Tibial artery (tissue), 4 donors: ENCODE measurements at regions not wholly inside any gene's neighbourhood (a gene's known extent, or its start where the extent isn't known, plus 50 kb on each side); places are given as distances from the start of the nearest gene placed in this dataset.

ENCODE experiments used
- DNase-seq, 2 donors: peaks; one replicate each; pipeline ENCODE4 v3.0.0-alpha.2; 2019
- H3K27ac ChIP-seq, 2 donors: fragments of 200-600 bp; sonication (generic) in 1 of 2; 1 replicate in 1 of 2; 2 replicates in 1 of 2; pipeline ENCODE4 v1.5.1; 2018 to 2019; ENCODE audit warnings: mild to moderate bottlenecking in 1 of 2
- H3K27me3 ChIP-seq, 2 donors: fragments of 200-600 bp; sonication (generic) in 1 of 2; one replicate each; pipeline versions ENCODE4 v1.5.1 to v1.6.0; 2016 to 2019
- H3K36me3 ChIP-seq, 3 donors: fragments of 200-600 bp; sonication (generic) in 2 of 3; one replicate each; pipeline ENCODE4 v1.5.1; 2016 to 2019; ENCODE audit warnings: mild to moderate bottlenecking in 2 of 3
- H3K4me1 ChIP-seq, 4 donors: fragments of 200-600 bp; sonication (generic) in 2 of 4; 1 replicate in 3 of 4; 2 replicates in 1 of 4; pipeline ENCODE4 v1.5.1; 2016 to 2019
- H3K4me3 ChIP-seq, 2 donors: fragments of 200-600 bp; sonication (generic) in 1 of 2; 1 replicate in 1 of 2; 2 replicates in 1 of 2; pipeline ENCODE4 v1.5.1; 2018 to 2019; ENCODE audit warnings: mild to moderate bottlenecking in 2 of 2
- H3K9me3 ChIP-seq, 3 donors: fragments of 200-600 bp; sonication (generic) in 1 of 3; one replicate each; pipeline ENCODE4 v1.5.1; 2016 to 2019
- CTCF ChIP-seq, 2 experiments: fragments of 200-600 bp in 1 of 2; fragments of 450-650 bp in 1 of 2; IDR thresholded peaks; one replicate each; pipeline ENCODE4 v1.5.1; 2017 to 2019; ENCODE audit warnings: antibody characterized with exemption in 2 of 2, mild to moderate bottlenecking in 1 of 2, moderate library complexity in 1 of 2
- intact Hi-C: fragments of 100-400 bp; cut with DNase I; formaldehyde crosslinking; loops from one replicate; pipeline ENCODE4 v1.15.0; 2023; ENCODE audit warnings: low total_unique reads

- Histone ChIP-seq H3K9me3 (no peaks in the 10 kb centered on the region), H3K27ac (no peak overlapping the region), H3K4me3 (no peak overlapping the region), H3K27me3 (no peaks in the 10 kb centered on the region), H3K36me3 (no peaks in the 10 kb centered on the region), H3K4me1 (peaks cover 0 to 5% (median 0%) of the 10 kb centered on the region in 4 donors)
- no peak for DNase-seq
- intact Hi-C loops, result no loop called here
- TF ChIP-seq CTCF (IDR thresholded peaks at IDR 0.05), result no peak
Measured at GRCh38 chr6:54710456-54710855, 136.1 kb upstream of the FAM83B start.

- intact Hi-C loops, result no loop called here
- TF ChIP-seq CTCF (IDR thresholded peaks at IDR 0.05), result no peak
- no peak for DNase-seq
- Histone ChIP-seq H3K4me3 (no peak overlapping the region), H3K9me3 (no peaks in the 10 kb centered on the region), H3K27me3 (no peaks in the 10 kb centered on the region), H3K36me3 (no peaks in the 10 kb centered on the region), H3K27ac (no peak overlapping the region), H3K4me1 (no peaks in the 10 kb centered on the region)
Measured at GRCh38 chr6:54716010-54716409, 130.6 kb upstream of the FAM83B start.

- H3K4me1 ChIP-seq, result no peaks in the 10 kb centered on the region
- H3K27me3 ChIP-seq, result no peaks in the 10 kb centered on the region
- no peak overlapping the region for H3K4me3 ChIP-seq
- no peak for DNase-seq
- H3K36me3 ChIP-seq, result no peaks in the 10 kb centered on the region
- TF ChIP-seq CTCF (IDR thresholded peaks at IDR 0.05), result no peak
- no peaks in the 10 kb centered on the region for H3K9me3 ChIP-seq
- no peak overlapping the region for H3K27ac ChIP-seq
- intact Hi-C loops, result no loop called here
Measured at GRCh38 chr6:54716877-54717276, 129.7 kb upstream of the FAM83B start.

GRCh38 chr6:54717849-54718455 lies 128.6 kb upstream of the FAM83B start:
- H3K27me3 ChIP-seq, result no peaks in the 10 kb centered on the region
- peak in 1 of 2 donors; percentile 65 for DNase-seq
- peak; percentile 50 to 55 for TF ChIP-seq CTCF (IDR thresholded peaks at IDR 0.05)

GRCh38 chr6:54718541-54719023 lies 128.0 kb upstream of the FAM83B start:
- H3K4me3 ChIP-seq, result no peak overlapping the region
- no peaks in the 10 kb centered on the region for H3K9me3 ChIP-seq
- H3K27ac ChIP-seq, result no peak overlapping the region
- no peaks in the 10 kb centered on the region for H3K36me3 ChIP-seq
- no peak for DNase-seq
- no peaks in the 10 kb centered on the region for H3K4me1 ChIP-seq
- TF ChIP-seq CTCF (IDR thresholded peaks at IDR 0.05), result no peak
- intact Hi-C loops, result no loop called here
- no peaks in the 10 kb centered on the region for H3K27me3 ChIP-seq

More at GRCh38 chr6:54717849-54718455, 128.6 kb upstream of the FAM83B start:
- intact Hi-C loops, result no loop called here
- Histone ChIP-seq H3K36me3 (no peaks in the 10 kb centered on the region), H3K27ac (no peak overlapping the region), H3K9me3 (no peaks in the 10 kb centered on the region), H3K4me1 (no peaks in the 10 kb centered on the region), H3K4me3 (no peak overlapping the region)

- intact Hi-C loops, result no loop called here
- Histone ChIP-seq H3K9me3 (no peaks in the 10 kb centered on the region), H3K27ac (no peak overlapping the region), H3K36me3 (no peaks in the 10 kb centered on the region), H3K27me3 (no peaks in the 10 kb centered on the region), H3K4me1 (no peaks in the 10 kb centered on the region), H3K4me3 (no peak overlapping the region)
- DNase-seq, result no peak
- no peak for TF ChIP-seq CTCF (IDR thresholded peaks at IDR 0.05)
Measured at GRCh38 chr6:54719131-54719530, 127.4 kb upstream of the FAM83B start.
